Stimulated activated CD4-positive, alpha-beta T cell treated with anti-CD3 and anti-CD28 coated beads, Interleukin-2, amount 100 ng/mL, for 48 hours (primary cell): ENCODE measurements at regions not wholly inside any gene's neighbourhood (a gene's known extent, or its start where the extent isn't known, plus 50 kb on each side); places are given as distances from the start of the nearest gene placed in this dataset.

Experiments
- DNase-seq, 2 donors: peaks; one replicate each; pipeline ENCODE4 v3.0.0-alpha.2; 2020

DNA sequence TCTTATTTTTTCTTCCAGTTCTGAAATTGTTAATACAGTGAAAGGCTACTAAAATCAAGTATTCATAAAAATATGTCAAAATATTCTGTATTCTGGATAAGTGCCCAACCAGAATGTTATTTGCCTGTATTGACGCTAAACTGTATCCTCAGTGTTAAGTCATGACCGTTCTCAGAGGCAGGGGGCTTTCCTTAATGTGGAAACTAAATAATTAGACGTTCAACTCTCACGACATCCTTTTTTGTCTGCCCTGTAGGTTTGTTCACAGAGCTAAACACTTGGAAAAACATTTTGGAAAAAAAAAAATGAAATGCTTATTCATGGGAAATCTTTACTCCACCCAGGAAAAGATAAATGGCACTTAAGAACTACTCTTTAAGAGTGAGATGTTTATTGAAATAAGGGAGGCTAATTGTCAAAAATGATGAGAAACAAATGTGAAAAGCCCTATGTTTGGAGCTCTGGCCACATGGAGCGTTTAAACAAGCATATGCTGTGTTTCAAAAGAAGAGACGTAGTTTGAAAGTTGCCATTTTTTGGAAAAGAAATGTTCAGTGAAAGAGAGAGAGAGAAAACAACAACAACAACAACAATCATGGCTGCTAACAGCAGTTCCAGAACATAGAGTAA is 453.1 kb upstream of the MARCKS start:
- DNase-seq: no peak

DNA sequence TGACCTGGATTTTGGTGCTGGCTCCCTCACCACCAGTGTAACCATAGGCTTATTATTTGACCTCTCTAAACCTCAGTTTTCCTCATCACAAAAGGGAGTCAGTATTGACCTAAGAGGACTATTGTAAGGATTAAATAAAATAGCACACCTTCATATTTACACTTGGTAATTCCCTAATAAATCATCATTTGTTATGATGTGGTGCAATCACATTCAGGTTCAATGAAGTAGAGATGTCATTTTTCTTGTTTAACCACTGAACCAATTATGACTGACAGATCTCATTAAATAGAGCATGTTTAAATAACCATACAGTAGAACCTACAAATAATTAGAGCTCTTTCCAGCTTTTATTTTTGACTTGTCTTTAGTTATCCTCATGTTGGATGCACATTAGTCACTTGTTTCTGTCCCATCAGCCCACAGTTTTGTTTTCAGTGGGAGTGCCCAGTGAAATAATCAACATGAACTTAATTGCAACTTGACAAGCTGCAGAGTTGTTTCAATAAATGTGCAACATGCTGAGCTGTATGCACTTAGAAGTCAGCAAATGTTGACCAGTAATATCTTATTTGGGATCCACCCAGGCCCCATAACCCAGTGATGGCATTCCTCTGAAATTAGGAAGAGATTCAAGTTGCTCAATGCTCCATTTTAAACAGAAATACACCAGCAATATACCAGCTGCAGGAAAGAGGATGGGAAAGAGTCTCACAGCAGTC is 451.7 kb upstream of the MARCKS start:
- DNase-seq: no peak

DNA sequence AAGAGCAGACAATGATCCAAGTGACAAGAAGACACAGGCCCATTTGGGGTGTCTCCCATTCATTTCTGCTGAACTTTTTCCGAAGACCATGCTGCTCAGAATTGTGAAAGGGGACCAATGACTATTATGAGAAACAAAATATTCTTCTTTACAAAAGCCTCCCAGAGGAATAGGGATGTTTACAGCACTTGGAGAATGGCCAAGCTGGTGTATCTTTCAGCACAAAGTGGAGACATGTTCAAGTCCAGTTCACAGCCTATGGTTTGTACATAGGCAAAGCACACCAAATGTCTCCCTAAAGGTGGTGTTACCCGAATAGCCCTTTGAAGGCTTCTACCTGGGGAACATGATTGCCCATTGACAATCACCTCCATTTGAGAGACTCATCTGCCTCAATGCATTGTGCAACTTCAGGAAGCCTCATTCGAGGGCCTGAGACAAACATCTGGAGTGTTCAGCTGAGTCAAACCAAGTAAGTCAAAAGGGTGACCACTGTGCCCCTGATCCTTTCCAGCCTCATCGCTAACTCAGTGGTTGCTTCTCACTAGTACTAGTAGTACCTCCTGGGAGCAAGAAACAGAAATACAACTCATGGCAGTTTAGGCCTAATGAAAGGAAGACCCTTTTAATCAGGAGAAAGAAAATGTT is 451.0 kb upstream of the MARCKS start:
- no peak for DNase-seq

DNA sequence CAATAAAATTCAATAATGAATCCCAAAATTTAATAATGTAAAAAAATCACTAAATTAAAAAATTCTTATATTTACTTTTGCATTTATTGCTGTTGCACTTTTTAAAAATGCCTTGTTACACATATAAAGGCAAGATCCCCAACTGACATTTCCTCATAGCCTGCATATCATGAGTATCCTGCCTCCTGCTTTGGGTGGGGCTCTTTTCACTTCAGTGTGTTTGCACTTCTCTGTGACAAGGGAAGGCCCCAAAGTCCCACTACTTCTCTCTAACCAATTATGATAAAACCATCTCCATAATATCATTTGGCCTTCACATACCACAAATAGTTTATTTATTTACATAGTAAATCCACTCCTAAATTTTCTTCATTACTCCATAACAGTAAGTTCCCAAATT is 446.1 kb upstream of the MARCKS start:
- no peak for DNase-seq

DNA sequence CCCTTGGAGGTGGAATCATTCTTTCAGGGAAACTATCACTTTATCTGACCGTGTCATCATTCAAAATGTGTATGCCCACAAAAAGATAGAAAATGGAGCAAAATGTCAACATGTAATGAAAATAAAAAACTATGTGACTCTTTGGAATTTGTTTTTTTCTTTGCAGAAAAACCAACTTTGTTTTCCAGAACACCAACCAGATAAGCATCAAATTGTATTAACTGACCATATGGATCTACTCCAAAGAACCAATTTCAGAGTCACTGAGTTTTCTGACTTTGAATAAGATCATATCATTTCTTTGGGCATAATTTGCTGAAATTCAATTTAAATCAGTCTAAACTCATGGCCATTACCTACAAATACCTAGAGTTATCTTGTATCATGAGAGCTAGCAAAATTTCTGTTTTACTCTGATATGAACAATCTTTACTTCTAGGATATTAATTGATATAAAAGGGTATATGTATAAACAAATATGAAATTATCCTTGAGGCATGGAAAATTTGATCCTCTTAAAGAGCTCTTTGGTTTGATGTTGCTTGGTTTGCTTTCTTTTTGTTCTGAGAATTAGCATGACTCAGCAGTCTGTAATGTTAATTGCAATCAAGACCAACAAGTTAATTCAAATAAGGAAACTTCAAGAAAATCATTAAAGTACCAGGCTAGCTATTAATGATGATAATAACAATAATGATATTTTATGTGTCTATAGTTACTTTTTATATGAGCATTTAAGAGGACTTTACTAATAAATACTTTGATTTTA is 444.4 kb upstream of the MARCKS start:
- DNase-seq: no peak

DNA sequence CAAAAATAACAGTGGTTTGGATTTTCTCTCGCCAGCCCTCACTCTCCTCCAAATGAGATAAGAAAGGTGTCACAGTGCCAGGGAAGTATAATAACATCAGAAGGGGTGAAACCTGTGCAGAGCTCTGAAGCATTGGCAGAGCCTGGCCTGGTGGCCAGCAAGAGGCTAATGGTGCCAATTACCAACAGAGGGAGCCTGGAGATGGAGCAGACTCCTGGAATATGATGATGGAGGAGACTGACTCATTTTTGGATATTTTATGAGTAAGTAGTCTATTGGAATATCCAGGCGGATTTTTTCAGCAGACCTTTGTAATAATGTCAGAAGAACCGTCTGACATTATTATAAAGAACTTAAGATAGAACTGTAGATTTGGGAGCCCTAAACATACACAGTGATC is 442.6 kb upstream of the MARCKS start:
- DNase-seq: no peak

DNA sequence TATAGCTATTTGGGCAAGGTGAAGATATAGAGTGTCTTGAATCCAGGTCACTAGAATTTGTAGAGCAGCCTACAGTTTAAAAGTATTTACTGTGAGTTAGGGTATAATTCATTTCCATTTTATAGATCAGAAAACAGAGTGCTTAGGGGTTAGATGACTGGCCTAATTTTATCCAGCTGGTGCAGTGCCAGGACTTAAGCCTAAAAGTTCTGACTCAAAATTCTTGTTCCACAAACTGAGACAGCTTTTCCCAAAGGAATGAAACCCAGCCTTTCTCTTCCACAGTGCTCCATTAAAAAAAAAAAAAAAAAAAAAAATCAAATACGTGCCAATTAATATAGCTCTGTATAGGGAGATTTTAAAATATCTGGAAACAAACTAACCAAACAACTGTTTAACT is 441.0 kb upstream of the MARCKS start:
- DNase-seq: no peak

DNA sequence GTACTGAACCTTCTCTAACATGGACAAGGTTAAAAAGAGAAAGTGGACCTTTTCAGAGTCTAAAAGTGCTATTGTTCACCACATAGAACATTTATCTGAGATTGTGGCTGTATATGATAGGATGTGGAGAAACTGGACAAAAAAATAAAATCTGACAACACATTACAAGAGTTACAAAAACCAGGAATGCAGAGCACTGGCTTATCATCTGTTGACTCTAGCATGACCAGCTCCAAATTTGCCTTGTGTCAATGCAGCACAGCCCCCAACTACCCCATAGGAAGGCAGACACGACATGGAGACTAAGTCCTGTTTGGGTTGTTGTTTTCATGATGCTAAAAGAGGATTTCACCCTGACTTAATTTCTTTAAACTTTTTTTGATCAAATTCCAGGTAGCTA is 436.9 kb upstream of the MARCKS start:
- no peak for DNase-seq

DNA sequence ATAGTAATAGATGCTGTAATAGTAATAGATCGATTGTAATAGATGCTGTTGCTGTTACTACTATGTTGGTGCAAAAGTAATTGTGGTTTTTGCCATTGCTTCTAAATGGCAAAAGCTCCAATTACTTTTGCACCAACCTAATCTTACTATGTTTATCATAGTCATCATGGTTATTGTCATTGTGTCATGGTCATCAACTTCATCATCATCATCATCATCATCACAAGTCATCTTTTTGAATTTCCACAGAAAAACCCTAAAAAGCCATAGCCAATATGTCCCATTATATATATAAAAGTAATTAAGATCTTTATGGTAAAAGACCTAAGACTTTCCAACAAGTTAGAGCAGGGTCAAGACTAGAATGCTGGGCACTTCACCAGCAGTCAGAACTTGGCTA is 435.1 kb upstream of the MARCKS start:
- no peak for DNase-seq

DNA sequence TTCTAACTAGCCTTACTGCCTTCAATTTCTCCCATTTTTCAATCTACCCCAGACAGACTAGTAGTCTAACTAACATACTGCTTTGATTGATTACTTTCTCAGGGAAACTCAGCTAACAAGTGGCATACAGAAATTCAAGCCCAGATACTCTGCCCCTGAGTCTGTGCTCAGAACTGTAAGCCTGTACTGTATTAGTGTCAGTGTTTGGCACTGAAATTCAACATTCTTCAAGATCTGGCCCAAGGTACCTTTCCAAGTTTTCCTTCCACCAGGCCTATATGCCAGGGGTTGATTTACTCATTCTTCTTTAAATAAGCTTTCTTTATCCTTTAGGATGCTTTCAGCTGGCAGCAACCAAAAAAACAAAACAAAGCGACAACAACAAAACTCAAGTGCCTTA is 433.2 kb upstream of the MARCKS start:
- DNase-seq: no peak

DNA sequence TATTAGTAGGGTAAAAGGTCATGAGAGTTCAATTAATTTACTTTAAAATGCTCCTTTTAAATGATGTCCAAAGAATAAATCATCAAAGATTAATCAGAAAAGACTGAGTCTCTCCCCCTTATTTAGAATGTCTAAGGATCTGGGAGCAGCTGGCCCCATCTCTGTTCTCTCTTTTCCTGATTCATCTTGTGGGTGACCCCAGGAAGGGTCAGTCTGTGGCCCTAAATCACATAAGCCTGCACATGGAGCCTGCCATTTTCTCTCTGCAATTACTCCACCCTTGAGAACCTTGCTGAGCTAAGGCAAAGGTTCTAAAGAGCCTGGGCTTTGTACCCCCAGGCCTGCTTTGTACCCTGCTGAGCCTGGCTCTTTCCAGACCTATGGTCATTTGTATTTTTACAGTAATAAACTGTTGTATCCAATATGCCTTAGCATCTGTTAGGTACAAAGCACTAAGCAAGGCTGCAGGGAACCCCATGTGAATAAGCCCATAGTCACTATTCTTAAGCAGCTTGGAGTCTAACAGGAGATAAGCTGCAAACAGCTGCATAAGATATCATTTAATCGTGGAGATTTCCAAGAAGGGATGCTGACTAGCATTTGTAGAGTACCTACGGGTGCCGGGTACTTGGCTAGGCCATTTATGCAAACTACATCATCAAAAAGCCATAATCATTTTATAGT is 431.0 kb upstream of the MARCKS start:
- DNase-seq: no peak

DNA sequence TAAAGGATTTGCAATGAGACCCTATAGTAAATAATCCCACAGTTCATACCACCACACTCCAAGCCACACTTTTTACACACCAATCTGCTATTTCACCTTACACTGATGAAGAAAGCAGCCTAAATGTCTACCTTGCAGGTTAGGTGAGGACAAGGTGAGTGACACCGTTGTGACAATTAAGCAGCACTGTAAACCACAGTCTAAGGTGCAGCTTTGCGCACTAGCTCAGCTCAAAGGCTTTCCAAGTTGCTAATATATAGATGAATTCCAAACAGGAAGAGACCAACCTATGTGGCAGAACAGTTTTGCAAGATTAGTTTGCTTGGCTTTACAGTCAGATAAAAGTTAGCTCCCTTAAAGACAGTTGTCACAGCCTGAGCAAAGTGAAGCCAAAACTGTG is 429.5 kb upstream of the MARCKS start:
- no peak for DNase-seq

DNA sequence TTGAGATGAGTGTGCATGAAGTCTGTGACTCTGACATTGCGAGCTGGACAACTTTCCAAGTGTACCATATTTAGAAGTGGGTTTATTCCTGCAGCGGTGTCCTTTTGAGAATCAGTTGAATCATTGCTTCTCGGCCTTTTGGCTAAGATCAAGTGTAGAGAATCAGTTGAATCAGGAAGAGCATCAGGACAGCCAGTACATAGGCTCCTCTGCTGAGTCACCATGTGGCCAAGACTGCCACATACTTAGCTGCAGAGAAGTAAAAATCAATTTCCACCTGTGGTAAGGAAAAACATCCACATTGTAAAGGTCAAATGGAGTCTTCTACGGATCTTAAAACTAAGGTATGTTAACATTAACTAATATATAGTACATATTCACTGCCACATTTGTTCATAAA is 428.4 kb upstream of the MARCKS start:
- DNase-seq: no peak

DNA sequence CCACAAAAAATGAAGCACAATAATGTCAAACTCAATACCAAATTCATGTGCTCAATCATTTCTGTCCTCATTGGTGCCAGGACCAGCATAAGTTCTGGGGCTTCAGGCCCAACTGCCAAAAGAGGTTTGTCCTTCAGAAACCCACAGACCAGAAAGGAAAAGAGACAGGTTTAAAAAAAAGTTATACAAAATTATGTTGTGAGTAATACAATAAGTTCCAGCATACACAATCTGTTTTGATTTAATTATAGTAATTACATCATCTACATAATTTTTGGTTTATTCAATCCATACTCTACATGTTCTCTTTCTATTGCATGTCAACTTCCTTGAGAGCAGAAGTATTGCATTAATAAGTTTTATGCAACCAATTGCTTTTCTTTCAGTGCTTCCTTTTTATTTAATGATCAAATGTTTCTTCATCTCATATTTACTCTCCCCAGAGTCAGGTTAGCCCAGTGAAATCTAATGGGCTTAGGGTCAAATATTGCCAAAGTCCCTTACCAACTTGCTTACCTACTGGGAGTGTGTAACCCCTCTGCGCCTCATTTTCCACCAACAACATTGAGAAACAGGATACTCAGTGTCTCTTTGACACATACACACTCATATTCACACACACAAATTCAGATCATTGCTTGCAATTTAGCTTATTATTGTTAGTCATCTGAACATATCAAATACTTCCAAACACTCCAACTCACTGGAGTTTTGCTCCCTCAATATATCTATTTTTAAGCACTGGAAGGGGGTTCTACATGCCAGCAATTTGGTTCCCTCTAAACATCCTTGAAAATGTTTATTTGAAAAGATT is 424.4 kb upstream of the MARCKS start:
- no peak for DNase-seq

DNA sequence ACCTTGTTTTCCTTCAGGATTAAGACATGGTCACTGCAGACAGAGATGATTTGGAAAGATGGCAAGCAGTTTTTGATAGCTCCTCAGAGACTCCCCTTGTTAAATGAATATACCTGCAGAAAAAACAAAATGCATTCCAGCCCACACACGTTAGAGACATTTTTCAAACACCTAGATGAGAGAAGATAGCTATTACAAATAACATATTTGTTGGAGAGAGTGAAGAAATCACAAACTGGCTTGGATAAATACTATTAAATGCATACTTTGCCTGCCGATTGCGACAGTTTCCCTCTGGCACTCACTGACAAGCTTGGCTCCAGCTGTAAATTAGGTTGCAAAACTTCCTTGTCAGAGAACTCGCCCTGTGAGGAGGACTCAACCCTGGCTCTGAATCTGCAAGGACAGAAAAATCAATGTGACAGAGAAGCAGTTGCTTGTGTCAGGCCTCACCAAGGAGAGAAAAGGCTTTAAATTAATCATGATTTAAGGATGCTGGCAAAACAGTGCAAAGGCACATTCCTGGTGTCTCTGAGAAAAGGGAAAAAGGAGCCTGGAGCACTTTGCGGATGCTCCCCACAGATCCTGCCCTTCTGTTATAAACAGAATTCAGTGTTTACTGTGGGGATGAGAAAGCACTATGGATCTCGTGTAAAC is 423.7 kb upstream of the MARCKS start:
- DNase-seq: no peak

DNA sequence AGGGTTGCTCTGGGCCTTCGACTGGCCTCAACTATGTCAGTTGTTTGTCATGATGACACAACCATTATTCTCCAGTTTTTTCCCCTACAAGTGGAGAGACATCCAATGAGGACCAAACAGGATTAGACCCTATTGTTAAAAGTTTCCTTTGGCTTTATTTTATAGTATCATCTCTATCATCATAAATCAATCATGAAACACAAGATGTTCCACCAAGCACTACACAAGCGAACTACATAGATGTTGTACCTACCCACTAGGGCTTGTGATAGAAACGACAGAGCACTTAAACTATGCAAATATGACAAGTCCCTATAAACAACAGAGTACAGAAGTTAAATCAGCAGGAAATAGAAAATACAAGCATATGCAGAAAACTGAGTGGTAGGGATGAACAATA is 422.5 kb upstream of the MARCKS start:
- DNase-seq: no peak

DNA sequence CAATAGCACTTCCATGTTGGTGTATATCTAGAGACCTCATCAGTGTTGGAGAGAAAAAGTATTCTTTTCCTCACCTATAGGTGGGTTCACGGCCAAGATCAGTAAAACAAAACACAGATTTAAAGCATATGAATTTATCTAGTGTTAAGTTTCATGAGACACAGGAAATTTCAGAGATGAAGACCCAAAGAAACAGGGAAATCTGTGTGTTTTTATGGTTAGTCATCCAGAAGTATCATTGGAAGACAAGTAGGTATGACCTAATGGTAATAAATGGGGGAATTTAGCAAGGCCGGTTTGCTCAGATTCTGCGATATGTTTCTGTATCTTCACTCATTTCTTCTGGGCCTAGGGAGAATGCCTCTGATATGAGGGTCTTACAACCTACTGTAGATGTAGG is 419.6 kb upstream of the MARCKS start:
- no peak for DNase-seq

DNA sequence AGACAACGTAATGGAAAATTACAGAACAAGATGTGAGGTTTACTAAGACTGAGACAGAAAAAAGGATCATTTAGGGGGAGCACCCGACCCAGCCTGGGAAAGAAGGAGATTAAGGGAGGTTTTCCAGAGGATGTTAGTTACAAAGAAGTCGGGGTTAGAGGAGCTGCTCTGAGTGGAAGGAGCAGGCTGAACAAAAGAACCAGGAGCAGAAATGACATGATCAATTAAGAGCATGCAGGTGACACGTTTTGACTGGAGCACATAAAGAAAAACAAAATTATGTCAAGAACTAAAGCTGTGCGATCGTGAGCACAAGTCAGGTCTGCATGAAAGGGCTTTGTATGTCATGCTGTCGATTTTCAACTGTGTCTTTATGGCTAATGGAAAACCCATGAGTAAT is 417.3 kb upstream of the MARCKS start:
- no peak for DNase-seq

DNA sequence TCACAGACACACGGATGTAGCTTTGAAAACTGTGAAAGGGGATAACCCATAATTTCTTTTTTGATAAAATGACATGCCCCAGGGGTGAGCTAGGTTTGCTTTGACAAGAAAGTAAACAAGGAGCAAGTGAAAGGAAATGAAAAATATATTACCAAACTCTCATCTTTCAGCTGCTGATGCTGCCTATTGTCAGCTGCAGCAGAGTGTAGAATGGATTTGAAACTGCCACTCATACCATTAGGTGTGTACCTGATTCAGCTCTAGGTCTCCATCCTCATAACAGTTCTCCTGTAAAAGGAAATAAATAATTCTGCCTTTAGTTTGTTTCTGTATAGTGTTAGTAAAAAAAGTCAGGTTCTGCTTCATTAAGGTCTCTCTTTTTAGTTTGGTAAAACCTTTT is 415.1 kb upstream of the MARCKS start:
- no peak for DNase-seq

DNA sequence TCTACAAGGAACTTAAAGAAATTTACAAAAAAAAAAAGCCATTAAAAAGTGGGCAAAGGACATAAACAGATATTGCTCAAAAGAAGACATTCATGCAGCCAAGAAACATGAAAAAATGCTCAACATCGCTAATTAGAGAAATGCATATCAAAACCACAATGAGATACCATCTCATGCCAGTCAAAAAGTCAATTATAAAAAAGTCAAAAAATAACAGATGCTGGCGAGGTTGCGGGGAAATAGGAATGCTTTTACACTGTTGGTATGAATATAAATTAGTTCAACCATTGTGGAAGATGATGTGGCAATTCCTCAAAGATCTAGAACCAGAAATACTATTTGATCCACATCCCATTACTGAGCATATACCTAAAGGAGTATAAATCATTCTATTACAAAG is 411.9 kb upstream of the MARCKS start:
- DNase-seq: no peak

DNA sequence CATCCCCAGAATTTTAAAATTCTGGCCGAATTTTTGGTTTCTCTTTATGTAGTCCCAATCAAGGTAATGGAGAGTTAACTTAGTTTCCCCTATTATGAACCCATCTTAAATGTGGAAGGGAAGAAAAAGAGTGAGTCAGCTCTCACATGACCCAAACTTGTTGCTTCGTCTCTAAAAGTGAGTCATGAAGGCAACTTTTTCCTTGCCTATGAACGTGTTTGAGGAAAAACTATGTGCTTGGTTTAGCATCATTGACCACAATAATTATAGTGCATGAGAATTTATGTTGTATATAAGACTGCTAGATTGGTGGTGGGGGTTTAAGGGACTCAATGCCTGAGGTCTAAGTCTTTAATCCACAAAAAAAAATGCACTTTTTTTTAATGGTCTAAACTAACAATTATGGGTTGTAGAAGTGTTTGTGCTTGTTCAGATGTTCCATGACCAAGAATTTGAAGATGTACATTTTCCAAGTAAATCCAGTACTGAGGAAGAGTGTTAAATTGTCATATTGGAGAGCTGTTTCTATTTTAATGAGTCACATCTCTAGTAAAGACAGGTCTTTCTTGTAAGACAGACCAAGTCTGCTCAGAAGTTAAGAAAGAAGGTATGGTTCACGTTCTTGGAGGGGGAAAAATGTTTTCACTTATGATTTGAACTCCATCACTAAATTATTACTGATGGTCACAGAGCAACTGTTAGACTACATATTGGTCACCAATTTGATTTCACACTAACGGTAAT is 409.9 kb upstream of the MARCKS start:
- no peak for DNase-seq
